ENCODE measurements at regions not wholly inside any gene's neighbourhood (a gene's known extent, or its start where the extent isn't known, plus 50 kb on each side); places are given as distances from the start of the nearest gene placed in this dataset.

DNA sequence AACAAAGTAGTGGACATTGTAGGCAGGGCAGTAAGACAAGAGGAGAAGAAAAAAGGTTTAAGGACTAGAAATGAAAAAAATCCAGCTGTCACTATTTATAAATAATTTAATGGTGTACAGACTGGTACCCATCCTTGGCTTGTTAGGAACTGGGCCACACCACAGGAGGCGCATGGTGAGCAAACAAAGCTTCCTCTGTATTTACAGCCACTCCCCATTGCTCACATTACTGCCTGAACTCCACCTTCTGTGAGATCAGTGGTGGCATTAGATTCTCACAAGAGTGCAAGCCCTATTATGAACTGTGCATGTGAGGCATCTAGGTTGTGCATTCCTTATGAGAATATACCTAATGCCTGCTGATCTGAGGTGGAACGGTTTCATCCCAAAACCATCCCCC is 62.6 kb upstream of the DMAC1 start:
- Histone ChIP-seq H3K36me3 (replicated peaks in 1 of 2; ENCODE audit: control insufficient read depth in 1 of 2, insufficient read depth in 2 of 2, low read length in 2 of 2) (no peaks in the 10 kb centered on the region), H3K4me1 (ENCODE audit: insufficient read depth, low read length) (no peaks in the 10 kb centered on the region), H3K79me2 (ENCODE audit: insufficient read depth, low read length) (no peaks in the 10 kb centered on the region), H2AFZ (ENCODE audit: low read length) (no peak overlapping the region), H3K9ac (ENCODE audit: insufficient read depth, low read depth, low read length) (no peak overlapping the region), H3K27me3 (ENCODE audit: control insufficient read depth in 1 of 2, insufficient read depth in 2 of 2, low read length in 2 of 2) (no peaks in the 10 kb centered on the region), H3K4me2 (ENCODE audit: low read depth, low read length) (no peak overlapping the region), H4K20me1 (ENCODE audit: insufficient read depth, low read length) (no peaks in the 10 kb centered on the region), H3K27ac (ENCODE audit: extremely low read length, insufficient read depth, low read length) (no peak overlapping the region), H3K4me3 (replicated peaks in 1 of 3; ENCODE audit: insufficient read depth in 1 of 3, low read depth in 2 of 3, low read length in 3 of 3) (no peak overlapping the region), H3K9me3 (ENCODE audit: low read length) (no peaks in the 10 kb centered on the region; the same call in 1 of the 2 replicates)
- CTCF ChIA-PET (ENCODE audit: low intra/inter-chr PET ratio, low total read pairs), result no interaction called here
- no peak for ATAC-seq
- TF ChIP-seq TSC22D2 (CRISPR knock-in tag; IDR thresholded peaks at IDR 0.05; ENCODE audit: borderline replicate concordance), result no peak
- TF ChIP-seq, protein P1, sequence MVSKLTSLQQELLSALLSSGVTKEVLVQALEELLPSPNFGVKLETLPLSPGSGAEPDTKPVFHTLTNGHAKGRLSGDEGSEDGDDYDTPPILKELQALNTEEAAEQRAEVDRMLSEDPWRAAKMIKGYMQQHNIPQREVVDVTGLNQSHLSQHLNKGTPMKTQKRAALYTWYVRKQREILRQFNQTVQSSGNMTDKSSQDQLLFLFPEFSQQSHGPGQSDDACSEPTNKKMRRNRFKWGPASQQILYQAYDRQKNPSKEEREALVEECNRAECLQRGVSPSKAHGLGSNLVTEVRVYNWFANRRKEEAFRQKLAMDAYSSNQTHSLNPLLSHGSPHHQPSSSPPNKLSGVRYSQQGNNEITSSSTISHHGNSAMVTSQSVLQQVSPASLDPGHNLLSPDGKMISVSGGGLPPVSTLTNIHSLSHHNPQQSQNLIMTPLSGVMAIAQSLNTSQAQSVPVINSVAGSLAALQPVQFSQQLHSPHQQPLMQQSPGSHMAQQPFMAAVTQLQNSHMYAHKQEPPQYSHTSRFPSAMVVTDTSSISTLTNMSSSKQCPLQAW (CRISPR knock-in tag; IDR thresholded peaks at IDR 0.05), result no peak
- no peak for TF ChIP-seq ZNF530 (CRISPR knock-in tag; IDR thresholded peaks at IDR 0.05; ENCODE audit: low read depth)
- TF ChIP-seq NBN (conservative IDR thresholded peaks at IDR 0.05), result no peak
- DNase-seq (ENCODE audit: low spot score), result no peak
- in situ Hi-C loops (cut with HindIII; ENCODE audit: extremely low pct_ligation_motif_present, low pct_unique_long_range_greater_than_20kb) (loop anchor here (25.0 kb wide), 1 partner anchor 100 kb away; no protein-coding TSS in a partner anchor), intact Hi-C loops (cut with micrococcal nuclease; ENCODE audit: unreplicated experiment) (no loop called here)
- 0% methylated on average over 2 of the region's 2 CpGs for WGBS (ENCODE audit: low lambda C conversion rate)
- BruUV-seq (replicated peaks), result no TSS peak
- POLR2A ChIA-PET, result no interaction called here
- FAIRE-seq, result no peak

DNA sequence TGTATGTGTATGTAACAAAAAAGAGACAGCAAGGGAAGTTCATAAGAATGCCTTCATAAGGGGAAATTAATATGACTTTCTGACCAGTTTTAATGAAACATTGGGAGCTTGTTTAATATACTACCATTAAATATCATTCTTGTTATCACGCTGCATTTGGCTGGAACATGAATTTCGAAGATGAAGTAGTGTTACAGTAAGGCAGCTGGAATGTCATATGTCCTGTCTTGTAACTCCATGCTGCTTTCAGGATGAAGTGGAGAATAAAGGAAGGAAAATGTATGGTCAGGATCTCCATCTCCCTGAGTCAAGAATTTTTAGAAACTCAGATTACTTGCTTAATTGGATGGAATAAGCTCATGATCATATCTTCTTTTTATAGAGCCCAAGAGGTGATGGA is 61.5 kb upstream of the DMAC1 start:
- CTCF ChIA-PET (ENCODE audit: low intra/inter-chr PET ratio, low total read pairs), result no interaction called here
- Histone ChIP-seq H3K4me2 (ENCODE audit: low read depth, low read length) (no peak overlapping the region), H3K9ac (ENCODE audit: insufficient read depth, low read depth, low read length) (no peak overlapping the region), H2AFZ (ENCODE audit: low read length) (no peak overlapping the region), H3K79me2 (ENCODE audit: insufficient read depth, low read length) (no peaks in the 10 kb centered on the region), H3K27ac (ENCODE audit: extremely low read length, insufficient read depth, low read length) (no peak overlapping the region), H3K4me1 (ENCODE audit: insufficient read depth, low read length) (no peaks in the 10 kb centered on the region), H3K36me3 (replicated peaks in 1 of 2; ENCODE audit: control insufficient read depth in 1 of 2, insufficient read depth in 2 of 2, low read length in 2 of 2) (no peaks in the 10 kb centered on the region), H3K4me3 (replicated peaks in 1 of 3; ENCODE audit: insufficient read depth in 1 of 3, low read depth in 2 of 3, low read length in 3 of 3) (no peak overlapping the region), H3K27me3 (ENCODE audit: control insufficient read depth in 1 of 2, insufficient read depth in 2 of 2, low read length in 2 of 2) (no peaks in the 10 kb centered on the region), H4K20me1 (ENCODE audit: insufficient read depth, low read length) (no peaks in the 10 kb centered on the region), H3K9me3 (ENCODE audit: low read length) (no peaks in the 10 kb centered on the region; the same call in 1 of the 2 replicates)
- no peak for FAIRE-seq
- POLR2A ChIA-PET, result no interaction called here
- in situ Hi-C loops (cut with HindIII; ENCODE audit: extremely low pct_ligation_motif_present, low pct_unique_long_range_greater_than_20kb), result loop anchor here (25.0 kb wide), 1 partner anchor 99 kb away; no protein-coding TSS in a partner anchor
- ATAC-seq, result no peak
- intact Hi-C loops (cut with micrococcal nuclease; ENCODE audit: unreplicated experiment), result no loop called here
- no peak for DNase-seq (ENCODE audit: low spot score)
- 0% methylated on average over 2 of the region's 2 CpGs for WGBS (ENCODE audit: low lambda C conversion rate)
- no peak for TF ChIP-seq ZNF121 (CRISPR knock-in tag; IDR thresholded peaks at IDR 0.05)
- no peak for TF ChIP-seq KAT2B (IDR thresholded peaks at IDR 0.05; ENCODE audit: borderline replicate concordance, low read depth, low read length)
- TF ChIP-seq HES4 (CRISPR knock-in tag; IDR thresholded peaks at IDR 0.05; ENCODE audit: borderline replicate concordance), result no peak
- no peak for TF ChIP-seq ARNT (IDR thresholded peaks at IDR 0.05)
- TF ChIP-seq SCMH1 (CRISPR knock-in tag; IDR thresholded peaks at IDR 0.05; ENCODE audit: borderline replicate concordance), result no peak
- TF ChIP-seq SMC3 (IDR thresholded peaks at IDR 0.05; ENCODE audit: low read length), result no peak
- TF ChIP-seq, protein P2, sequence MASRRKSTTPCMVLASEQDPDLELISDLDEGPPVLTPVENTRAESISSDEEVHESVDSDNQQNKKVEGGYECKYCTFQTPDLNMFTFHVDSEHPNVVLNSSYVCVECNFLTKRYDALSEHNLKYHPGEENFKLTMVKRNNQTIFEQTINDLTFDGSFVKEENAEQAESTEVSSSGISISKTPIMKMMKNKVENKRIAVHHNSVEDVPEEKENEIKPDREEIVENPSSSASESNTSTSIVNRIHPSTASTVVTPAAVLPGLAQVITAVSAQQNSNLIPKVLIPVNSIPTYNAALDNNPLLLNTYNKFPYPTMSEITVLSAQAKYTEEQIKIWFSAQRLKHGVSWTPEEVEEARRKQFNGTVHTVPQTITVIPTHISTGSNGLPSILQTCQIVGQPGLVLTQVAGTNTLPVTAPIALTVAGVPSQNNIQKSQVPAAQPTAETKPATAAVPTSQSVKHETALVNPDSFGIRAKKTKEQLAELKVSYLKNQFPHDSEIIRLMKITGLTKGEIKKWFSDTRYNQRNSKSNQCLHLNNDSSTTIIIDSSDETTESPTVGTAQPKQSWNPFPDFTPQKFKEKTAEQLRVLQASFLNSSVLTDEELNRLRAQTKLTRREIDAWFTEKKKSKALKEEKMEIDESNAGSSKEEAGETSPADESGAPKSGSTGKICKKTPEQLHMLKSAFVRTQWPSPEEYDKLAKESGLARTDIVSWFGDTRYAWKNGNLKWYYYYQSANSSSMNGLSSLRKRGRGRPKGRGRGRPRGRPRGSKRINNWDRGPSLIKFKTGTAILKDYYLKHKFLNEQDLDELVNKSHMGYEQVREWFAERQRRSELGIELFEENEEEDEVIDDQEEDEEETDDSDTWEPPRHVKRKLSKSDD (CRISPR knock-in tag; IDR thresholded peaks at IDR 0.05; ENCODE audit: low read depth), result no peak
- TF ChIP-seq, protein P3, sequence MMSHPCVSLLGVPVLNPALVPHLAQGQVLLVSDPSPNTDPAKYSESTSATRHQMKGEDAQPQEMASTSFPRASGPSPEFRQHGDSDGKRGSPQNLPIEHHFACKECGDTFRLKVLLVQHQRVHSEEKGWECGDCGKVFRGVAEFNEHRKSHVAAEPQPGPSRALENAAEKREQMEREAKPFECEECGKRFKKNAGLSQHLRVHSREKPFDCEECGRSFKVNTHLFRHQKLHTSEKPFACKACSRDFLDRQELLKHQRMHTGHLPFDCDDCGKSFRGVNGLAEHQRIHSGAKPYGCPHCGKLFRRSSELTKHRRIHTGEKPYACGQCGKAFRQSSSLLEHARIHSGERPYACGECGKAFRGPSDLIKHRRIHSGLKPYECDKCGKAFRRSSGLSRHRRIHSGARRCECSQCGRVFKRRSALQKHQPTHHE (CRISPR knock-in tag; IDR thresholded peaks at IDR 0.05; ENCODE audit: borderline replicate concordance), result no peak
- TF ChIP-seq ZFP1 (CRISPR knock-in tag; IDR thresholded peaks at IDR 0.05), result no peak
- BruUV-seq (replicated peaks), result no TSS peak
